A549 (cell line): ENCODE measurements at regions not wholly inside any gene's neighbourhood (a gene's known extent, or its start where the extent isn't known, plus 50 kb on each side); places are given as distances from the start of the nearest gene placed in this dataset.

Source experiments
- ATAC-seq, 2 experiments: fragments of 200-7000 bp in 1 of 2; fragments of >200 bp in 1 of 2; cut with Nextera tagmentation in 1 of 2; cut with Tn5 transposase in 1 of 2; 3 replicates each; pipeline versions ENCODE4 v1.8.0 to v1.9.1; 2018 to 2020; ENCODE audit warnings: mild to moderate bottlenecking in 1 of 2, moderate library complexity in 1 of 2
- CTCF ChIA-PET: fragments of 300-600 bp; sonication (Branson Sonifier 250); formaldehyde crosslinking; extraction: SDS; loops from one replicate; lab custom pipeline; 2021; ENCODE audit warnings: antibody characterized with exemption, inconsistent platforms; lab: Yijun Ruan, JAX
- POLR2A ChIA-PET: fragments of 350-600 bp; formaldehyde crosslinking; extraction: SDS; loops from one replicate; lab custom pipeline; 2021; ENCODE audit warnings: antibody characterized with exemption, inconsistent platforms; lab: Yijun Ruan, JAX
- DNase-seq, 2 experiments: peaks; one replicate each; pipeline versions ENCODE4 v3.0.0 to v3.0.0-alpha.2; 2011 to 2016; ENCODE audit warnings: low read depth in 1 of 2, low spot score in 1 of 2
- FAIRE-seq: peaks from 2 replicates; lab custom pipeline; 2011; peaks lifted over from hg19 to GRCh38; lab: Jason Lieb, UNC
- H3K27ac ChIP-seq, 2 experiments: fragments of >200 bp; sonication (Bioruptor Twin); formaldehyde crosslinking; 3 replicates each; pipeline ENCODE4 v1.5.1; 2016 to 2017
- H3K4me1 ChIP-seq: fragments of >200 bp; sonication (Bioruptor Twin); formaldehyde crosslinking; 3 replicates; pipeline ENCODE4 v1.6.1; 2016
- H3K4me2 ChIP-seq: fragments of >200 bp; sonication (Bioruptor Twin); formaldehyde crosslinking; 3 replicates; pipeline ENCODE4 v1.6.1; 2016
- H3K4me3 ChIP-seq: fragments of >200 bp; sonication (Bioruptor Twin); formaldehyde crosslinking; 3 replicates; pipeline ENCODE4 v1.5.1; 2016
- H3K9me3 ChIP-seq: fragments of >200 bp; sonication (Bioruptor Twin); formaldehyde crosslinking; 3 replicates; pipeline ENCODE4 v1.6.1; 2016
- BCL3 ChIP-seq: fragments of >200 bp; sonication (Bioruptor Twin); formaldehyde crosslinking; IDR thresholded peaks from 3 replicates; pipeline ENCODE4 v1.6.1; 2016
- CEBPB ChIP-seq, 2 experiments: fragments of >200 bp in 1 of 2; sonication (Bioruptor Twin) in 1 of 2; formaldehyde crosslinking in 1 of 2; IDR thresholded peaks; 2 replicates each; pipeline ENCODE4 v1.6.1; 2012 to 2016
- CHD2 ChIP-seq: fragments of 150-350 bp; IDR thresholded peaks from 2 replicates; pipeline ENCODE4 v1.6.1; 2014; ENCODE audit warnings: low read length; ENCODE audit not compliant: partially characterized antibody
- EHF ChIP-seq: fragments of 250-450 bp; sonication (Bioruptor Pico); IDR thresholded peaks from 2 replicates; pipeline ENCODE4 v1.5.0; 2020; ENCODE audit warnings: mild to moderate bottlenecking
- EHMT2 ChIP-seq: fragments of 200-600 bp; sonication (generic); IDR thresholded peaks from 2 replicates; pipeline ENCODE4 v1.6.1; 2016; ENCODE audit warnings: antibody characterized with exemption, low read depth, mild to moderate bottlenecking, moderate library complexity
- FOXS1 ChIP-seq: fragments of 250-450 bp; sonication (Bioruptor Pico); IDR thresholded peaks from 2 replicates; pipeline ENCODE4 v1.5.0; 2020; ENCODE audit warnings: mild to moderate bottlenecking, moderate library complexity
- GATA3 ChIP-seq: IDR thresholded peaks from 2 replicates; pipeline ENCODE4 v1.6.1; 2012; ENCODE audit warnings: borderline replicate concordance
- HEYL ChIP-seq: fragments of 250-450 bp; sonication (Bioruptor Pico); IDR thresholded peaks from 2 replicates; pipeline ENCODE4 v1.8.0; 2021; ENCODE audit warnings: mild to moderate bottlenecking, moderate library complexity
- HMGXB4 ChIP-seq: fragments of 250-450 bp; sonication (Bioruptor Pico); IDR thresholded peaks from 2 replicates; pipeline ENCODE4 v1.5.0; 2021; ENCODE audit warnings: mild to moderate bottlenecking, moderate library complexity, borderline replicate concordance
- JUNB ChIP-seq: fragments of >200 bp; sonication (Bioruptor Twin); formaldehyde crosslinking; IDR thresholded peaks from 2 replicates; pipeline ENCODE4 v1.6.1; 2016
- MAFK ChIP-seq: fragments of 450-650 bp; IDR thresholded peaks from 2 replicates; pipeline ENCODE4 v1.6.1; 2014; ENCODE audit not compliant: partially characterized antibody
- MAZ ChIP-seq: fragments of 150-350 bp; IDR thresholded peaks from 2 replicates; pipeline ENCODE4 v1.6.1; 2014; ENCODE audit warnings: antibody characterized with exemption, low read depth, low read length, borderline replicate concordance
- NFE2L2 ChIP-seq: fragments of 150-350 bp; conservative IDR thresholded peaks from 2 replicates; pipeline ENCODE4 v1.6.1; 2014; ENCODE audit warnings: low read length
- PHF8 ChIP-seq: fragments of 200-600 bp; sonication (generic); IDR thresholded peaks from 2 replicates; pipeline ENCODE4 v1.6.1; 2016; ENCODE audit warnings: low read depth, mild to moderate bottlenecking, antibody characterized with exemption, moderate library complexity, borderline replicate concordance
- POLR2A ChIP-seq: IDR thresholded peaks from 2 replicates; pipeline ENCODE4 v1.6.1; 2012; ENCODE audit warnings: mild to moderate bottlenecking, low read length
- POLR2AphosphoS2 ChIP-seq: conservative IDR thresholded peaks from 2 replicates; pipeline ENCODE4 v1.6.1; 2012; ENCODE audit warnings: low read length, improper control_type of control experiment, inconsistent platforms
- SREBF2 ChIP-seq: fragments of 450-650 bp; IDR thresholded peaks from 2 replicates; pipeline ENCODE4 v1.6.1; 2014; ENCODE audit warnings: mild to moderate bottlenecking, moderate library complexity
- TFCP2L1 ChIP-seq: fragments of 250-450 bp; sonication (Bioruptor Pico); IDR thresholded peaks from 2 replicates; pipeline ENCODE4 v1.5.0; 2021; ENCODE audit warnings: mild to moderate bottlenecking
- ZC3H11A ChIP-seq: fragments of 450-650 bp; IDR thresholded peaks from 2 replicates; pipeline ENCODE4 v1.6.1; 2014; ENCODE audit warnings: antibody characterized with exemption, mild to moderate bottlenecking
- ZFP36 ChIP-seq: fragments of 450-650 bp; IDR thresholded peaks from 2 replicates; pipeline ENCODE4 v1.6.1; 2014; ENCODE audit warnings: borderline replicate concordance; ENCODE audit not compliant: partially characterized antibody
- WGBS: methylation state at CpG from one replicate; pipeline ENCODE4 v1.1.6; 2017; ENCODE audit errors: missing lambda C conversion rate; 5-methylcytosine and 5-hydroxymethylcytosine counted together

DNA sequence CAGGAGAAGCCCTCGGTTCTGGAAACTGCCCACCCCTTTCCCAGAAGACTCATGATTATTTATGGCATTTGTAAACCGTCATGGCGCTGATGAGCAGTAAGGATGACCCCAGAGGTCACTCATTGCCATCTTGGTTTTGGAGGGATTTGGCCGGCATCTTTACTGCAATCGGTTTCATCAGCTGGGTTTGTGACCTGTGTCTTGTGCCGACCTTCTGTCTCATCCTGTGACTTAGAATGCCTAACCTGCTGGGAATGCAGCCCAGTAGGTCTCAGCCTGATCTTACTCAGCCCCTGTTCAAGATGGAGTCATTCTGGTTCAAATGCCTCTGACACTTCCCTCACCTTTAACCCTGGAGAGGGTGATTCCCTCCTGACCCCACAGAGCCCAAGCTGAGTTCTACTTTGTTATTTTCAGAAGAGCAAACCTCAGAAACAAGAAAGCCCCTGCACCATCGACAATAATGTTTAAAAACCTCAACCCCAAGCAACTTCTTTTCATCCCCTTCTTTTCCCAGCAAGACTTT lies 105.5 kb upstream of the SFSWAP start:
- CTCF ChIA-PET, result interaction anchor here (1.6 kb wide), 1 partner anchor 11 kb away, joined by 3 read pairs; no protein-coding TSS in a partner anchor
- TF ChIP-seq BCL3 (no peak), GATA3 (no peak), CEBPB (IDR thresholded peaks at IDR 0.05) (no peak), EHMT2 (no peak), SREBF2 (no peak), TFCP2L1 (CRISPR knock-in tag) (no peak), NFE2L2 (no peak), MAZ (no peak)
- Histone ChIP-seq H3K9me3 (no peaks in the 10 kb centered on the region), H3K27ac (no peak overlapping the region), H3K4me1 (no peaks in the 10 kb centered on the region), H3K4me2 (no peak overlapping the region), H3K4me3 (no peak overlapping the region)
- WGBS, result 32% methylated on average over 7 of the region's 7 CpGs
- POLR2A ChIA-PET, result no interaction called here
- ATAC-seq (no peak), FAIRE-seq (no peak), DNase-seq (no peak)

GRCh38 chr12:131606218-131606901 lies 104.5 kb upstream of the SFSWAP start:
- ChIA-PET CTCF (interaction anchor here (1.6 kb wide), 1 partner anchor 10 kb away, joined by 3 read pairs; no protein-coding TSS in a partner anchor), POLR2A (no interaction called here)
- 54% methylated on average over 12 of the region's 12 CpGs for WGBS
- DNase-seq, result no peak
- H3K4me2 ChIP-seq, result no peak overlapping the region
- peak; percentile 34 for TF ChIP-seq MAFK
- 0 out of 4 replicates have a peak, but pooled peaks of 1 of the 2 experiments have one; percentile 28 for TF ChIP-seq CEBPB (IDR thresholded peaks at IDR 0.05)
- no peak for TF ChIP-seq JUNB
- no peak for TF ChIP-seq HEYL (CRISPR knock-in tag)
- ATAC-seq, result no peak
- FAIRE-seq, result no peak
- H3K4me3 ChIP-seq, result no peak overlapping the region
- no peaks in the 10 kb centered on the region for H3K4me1 ChIP-seq
- H3K27ac ChIP-seq, result no peak overlapping the region
- no peaks in the 10 kb centered on the region for H3K9me3 ChIP-seq

- 53% methylated on average over 8 of the region's 8 CpGs for WGBS
- TF ChIP-seq ZC3H11A (no peak), CHD2 (no peak), MAFK (no peak), MAZ (no peak), POLR2A (no peak), HMGXB4 (CRISPR knock-in tag) (no peak), EHF (no peak), ZFP36 (no peak), TFCP2L1 (CRISPR knock-in tag) (no peak), FOXS1 (CRISPR knock-in tag) (no peak), PHF8 (no peak), POLR2AphosphoS2 (no peak)
- ChIA-PET POLR2A (no interaction called here), CTCF (interaction anchor here (0.7 kb wide), 1 partner anchor 15 kb away, joined by 3 read pairs; no protein-coding TSS in a partner anchor)
- no peak for ATAC-seq
- no peaks in the 10 kb centered on the region for H3K4me1 ChIP-seq
- H3K9me3 ChIP-seq, result no peaks in the 10 kb centered on the region
- no peak overlapping the region for H3K4me3 ChIP-seq
- H3K27ac ChIP-seq, result no peak overlapping the region
- no peak overlapping the region for H3K4me2 ChIP-seq
- FAIRE-seq, result no peak
- no peak for DNase-seq
These were observed 103.0 kb upstream of the SFSWAP start for GRCh38 chr12:131607658-131608447.
